D721Med (cell line): ENCODE measurements at regions not wholly inside any gene's neighbourhood (a gene's known extent, or its start where the extent isn't known, plus 50 kb on each side); places are given as distances from the start of the nearest gene placed in this dataset.

Source experiments
- DNase-seq: peaks from one replicate; pipeline ENCODE4 v3.0.0; 2011; ENCODE audit warnings: low spot score; ENCODE audit not compliant: insufficient read length
- FAIRE-seq: peaks from 2 replicates; lab custom pipeline; 2011; peaks lifted over from hg19 to GRCh38; lab: Jason Lieb, UNC
- TF ChIP-seq, protein P1 (sequence below): IDR thresholded peaks from 2 replicates; pipeline ENCODE4 v1.5.1; 2012; ENCODE audit warnings: mild to moderate bottlenecking, control low read depth; ENCODE audit not compliant: insufficient read depth; ENCODE audit errors: missing control alignments

DNA sequence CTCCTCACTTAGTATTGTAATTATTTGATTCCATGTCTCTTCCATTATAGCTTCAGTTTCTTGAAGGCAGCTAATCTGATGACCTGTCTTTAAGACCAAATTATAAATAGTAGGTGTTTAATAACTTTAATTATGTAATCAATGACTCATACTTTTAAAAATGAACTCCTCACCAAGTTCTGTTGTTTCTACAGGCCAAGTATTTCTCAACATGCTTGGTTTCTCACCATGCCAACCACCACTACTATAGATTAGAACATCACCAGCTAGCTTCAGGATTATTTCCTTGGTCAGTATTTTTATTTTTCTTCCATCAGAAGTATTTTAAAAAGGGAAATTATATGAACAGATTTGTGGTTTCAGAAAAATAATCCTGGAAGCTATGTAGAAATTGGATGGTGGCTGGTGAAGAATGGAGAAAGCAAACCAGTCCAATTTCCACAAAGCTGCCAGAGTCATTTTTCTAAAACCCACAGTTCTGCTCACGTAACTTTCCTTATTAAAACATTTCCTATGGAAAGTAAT, 237.7 kb upstream of the DACH1 start:
- TF ChIP-seq, protein P1, sequence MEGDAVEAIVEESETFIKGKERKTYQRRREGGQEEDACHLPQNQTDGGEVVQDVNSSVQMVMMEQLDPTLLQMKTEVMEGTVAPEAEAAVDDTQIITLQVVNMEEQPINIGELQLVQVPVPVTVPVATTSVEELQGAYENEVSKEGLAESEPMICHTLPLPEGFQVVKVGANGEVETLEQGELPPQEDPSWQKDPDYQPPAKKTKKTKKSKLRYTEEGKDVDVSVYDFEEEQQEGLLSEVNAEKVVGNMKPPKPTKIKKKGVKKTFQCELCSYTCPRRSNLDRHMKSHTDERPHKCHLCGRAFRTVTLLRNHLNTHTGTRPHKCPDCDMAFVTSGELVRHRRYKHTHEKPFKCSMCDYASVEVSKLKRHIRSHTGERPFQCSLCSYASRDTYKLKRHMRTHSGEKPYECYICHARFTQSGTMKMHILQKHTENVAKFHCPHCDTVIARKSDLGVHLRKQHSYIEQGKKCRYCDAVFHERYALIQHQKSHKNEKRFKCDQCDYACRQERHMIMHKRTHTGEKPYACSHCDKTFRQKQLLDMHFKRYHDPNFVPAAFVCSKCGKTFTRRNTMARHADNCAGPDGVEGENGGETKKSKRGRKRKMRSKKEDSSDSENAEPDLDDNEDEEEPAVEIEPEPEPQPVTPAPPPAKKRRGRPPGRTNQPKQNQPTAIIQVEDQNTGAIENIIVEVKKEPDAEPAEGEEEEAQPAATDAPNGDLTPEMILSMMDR = no peak
- FAIRE-seq (no peak), DNase-seq (no peak)

DNA sequence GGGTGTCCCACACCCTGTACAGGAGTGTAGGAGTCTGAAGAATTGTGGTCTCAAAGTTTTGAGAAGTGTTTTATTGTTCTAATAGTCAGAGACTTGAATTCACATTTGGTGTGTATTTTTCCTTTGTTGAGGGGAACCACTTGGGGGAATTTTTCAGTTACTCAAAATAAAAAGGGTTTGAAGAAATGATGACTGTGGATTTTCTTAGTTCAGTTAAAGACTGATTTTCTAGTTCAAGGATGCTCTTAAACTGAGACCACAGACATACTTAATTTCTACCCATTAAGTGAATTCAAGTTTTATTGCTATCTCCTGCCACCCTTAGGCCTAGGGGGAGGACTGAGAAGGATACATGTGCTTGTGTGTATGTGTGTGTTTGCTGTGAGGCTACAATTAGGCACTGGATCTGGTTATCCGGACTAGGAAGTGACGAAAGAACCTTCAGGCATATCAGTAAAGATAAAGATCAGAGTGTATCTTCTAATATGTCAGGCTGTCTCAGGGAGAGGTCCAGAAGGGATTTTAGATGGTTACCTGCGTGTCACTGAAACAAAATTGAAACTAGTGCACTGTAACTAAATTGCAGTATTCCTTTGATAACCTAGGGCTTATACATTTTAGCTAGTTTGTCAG, 234.9 kb upstream of the DACH1 start:
- DNase-seq (no peak), FAIRE-seq (no peak)
- TF ChIP-seq, protein P1 = no peak

GRCh38 chr13:72100339-72100738, 233.3 kb upstream of the DACH1 start:
- TF ChIP-seq, protein P1 = no peak
- DNase-seq = no peak
- no peak for FAIRE-seq

DNA sequence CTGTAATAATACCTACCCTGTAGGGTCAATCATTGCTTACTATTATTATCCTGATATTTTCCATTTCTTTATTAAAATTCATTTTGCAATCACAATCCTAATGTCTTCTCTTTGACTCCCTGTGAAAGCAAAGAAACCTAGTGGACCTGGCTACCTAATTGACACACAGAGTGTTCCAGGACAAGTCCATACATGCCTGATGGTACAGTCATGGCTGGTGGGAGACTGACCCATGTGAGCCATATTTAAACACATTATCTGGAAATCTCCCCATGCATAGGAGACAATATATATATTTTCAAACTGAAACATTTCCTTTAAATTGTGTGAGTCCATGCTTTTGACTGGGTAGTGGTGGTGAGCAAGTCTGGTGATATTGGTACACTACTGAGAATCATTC, 230.6 kb upstream of the DACH1 start:
- TF ChIP-seq, protein P1 = no peak
- FAIRE-seq = no peak
- DNase-seq = no peak

GRCh38 chr13:72093262-72093661, 226.3 kb upstream of the DACH1 start:
- DNase-seq = no peak
- FAIRE-seq = no peak
- TF ChIP-seq, protein P1 = no peak

DNA sequence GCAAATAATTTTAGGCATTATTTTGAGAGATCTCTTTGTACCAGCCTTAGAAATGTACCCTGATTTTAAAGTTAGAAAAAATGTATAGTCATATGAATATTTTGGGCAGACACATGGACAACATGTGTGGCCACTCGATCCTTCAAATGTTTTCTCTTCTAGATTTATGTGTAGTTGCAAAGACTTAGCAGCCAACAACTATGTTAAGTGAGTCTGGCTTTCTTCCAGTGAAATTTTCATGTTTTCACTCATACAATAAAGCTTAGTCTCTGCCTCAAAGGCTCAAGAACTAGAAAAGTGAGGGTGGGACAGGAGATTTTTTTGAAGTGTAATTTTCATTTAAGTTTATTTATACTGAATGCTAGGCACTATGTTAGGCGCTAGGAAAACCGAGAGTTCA, 207.7 kb upstream of the DACH1 start:
- DNase-seq (no peak), FAIRE-seq (no peak)
- TF ChIP-seq, protein P1 = no peak

DNA sequence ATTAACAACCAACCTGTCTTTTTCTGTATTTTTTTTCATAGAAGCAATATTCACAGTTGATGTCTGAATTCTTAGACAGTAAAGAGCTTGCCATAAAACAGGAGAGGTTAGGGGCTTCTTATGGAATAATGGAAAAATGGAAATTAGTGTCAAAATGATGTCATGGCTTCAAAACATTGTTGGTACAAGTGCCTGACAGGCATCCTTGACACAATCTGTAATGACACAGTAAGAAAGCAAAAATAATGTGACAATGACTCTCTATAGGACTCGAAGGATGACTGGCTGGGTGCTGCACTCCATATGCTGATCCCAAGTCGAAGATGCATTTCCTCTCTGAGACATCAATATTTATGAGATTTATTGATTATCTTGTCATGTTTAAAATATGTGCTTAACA, 205.3 kb upstream of the DACH1 start:
- no peak for DNase-seq
- no peak for FAIRE-seq
- TF ChIP-seq, protein P1 = no peak
